Natural killer cell (primary cell): ENCODE measurements at regions not wholly inside any gene's neighbourhood (a gene's known extent, or its start where the extent isn't known, plus 50 kb on each side); places are given as distances from the start of the nearest gene placed in this dataset.

Source experiments
- ATAC-seq, 3 donors: fragments of 150-1000 bp in 2 of 3; fragments of 200-7000 bp in 1 of 3; cut with Tn5 transposase; 1 replicate in 1 of 3; 2 replicates in 2 of 3; pipeline ENCODE4 v1.10.0; 2021; ENCODE audit warnings: mild to moderate bottlenecking in 2 of 3, moderate library complexity in 2 of 3
- DNase-seq, 2 donors: peaks; one replicate each; pipeline versions ENCODE4 v3.0.0 to v3.0.0-alpha.2; 2013 to 2021; ENCODE audit warnings: mixed read lengths in 1 of 2
- H3K27ac ChIP-seq: one replicate; pipeline ENCODE4 v1.5.1; 2013; ENCODE audit warnings: mild to moderate bottlenecking, low read length
- H3K27me3 ChIP-seq: one replicate; pipeline ENCODE4 v1.6.1; 2013; ENCODE audit warnings: low read length; ENCODE audit not compliant: control insufficient read depth, insufficient read depth
- H3K36me3 ChIP-seq: one replicate; pipeline ENCODE4 v1.6.1; 2013; ENCODE audit warnings: low read length; ENCODE audit not compliant: control insufficient read depth, insufficient read depth
- H3K4me1 ChIP-seq: one replicate; pipeline ENCODE4 v1.6.1; 2013; ENCODE audit warnings: low read length; ENCODE audit not compliant: control insufficient read depth, insufficient read depth
- H3K4me3 ChIP-seq: one replicate; pipeline ENCODE4 v1.5.1; 2013; ENCODE audit warnings: low read length
- H3K9me3 ChIP-seq: one replicate; pipeline ENCODE4 v1.6.1; 2013; ENCODE audit warnings: low read length; ENCODE audit not compliant: control insufficient read depth, insufficient read depth
- H3K27ac Mint-ChIP-seq, 2 donors: one replicate each; pipeline ENCODE4 v1.8.0; 2022; ENCODE audit warnings: mild to moderate bottlenecking in 2 of 2, mixed read lengths in 2 of 2, moderate library complexity in 1 of 2
- H3K27me3 Mint-ChIP-seq, 2 donors: one replicate each; pipeline ENCODE4 v1.8.0; 2022; ENCODE audit warnings: low read depth in 2 of 2, mixed read lengths in 2 of 2
- H3K36me3 Mint-ChIP-seq: one replicate; pipeline ENCODE4 v1.8.0; 2022; ENCODE audit warnings: mixed read lengths
- H3K4me1 Mint-ChIP-seq, 2 donors: one replicate each; pipeline ENCODE4 v1.8.0; 2022; ENCODE audit warnings: mixed read lengths in 2 of 2
- H3K4me3 Mint-ChIP-seq: one replicate; pipeline ENCODE4 v1.8.0; 2022; ENCODE audit warnings: mild to moderate bottlenecking, moderate library complexity, mixed read lengths
- H3K9me3 Mint-ChIP-seq, 2 donors: one replicate each; pipeline ENCODE4 v1.8.0; 2022; ENCODE audit warnings: mixed read lengths in 2 of 2
- CTCF ChIP-seq: fragments of 200-600 bp; IDR thresholded peaks from one replicate; pipeline ENCODE4 v1.8.0; 2022; ENCODE audit warnings: antibody characterized with exemption
- WGBS: methylation state at CpG from one replicate; pipeline ENCODE4 v1.1.7; 2013; ENCODE audit warnings: missing lambda C conversion rate; ENCODE audit not compliant: insufficient coverage; 5-methylcytosine and 5-hydroxymethylcytosine counted together
- intact Hi-C: fragments of 100-400 bp; cut with micrococcal nuclease; formaldehyde crosslinking; loops from one replicate; pipeline ENCODE4 v1.14.2; 2022

GRCh38 chr1:168964478-168964877 is 142.0 kb upstream of the ATP1B1 start:
- no peaks in the 10 kb centered on the region for H3K9me3 Mint-ChIP-seq
- H3K27ac Mint-ChIP-seq, result no peak overlapping the region
- Histone ChIP-seq H3K4me3 (no peak overlapping the region), H3K9me3 (no peaks in the 10 kb centered on the region), H3K27ac (no peak overlapping the region), H3K36me3 (no peaks in the 10 kb centered on the region), H3K4me1 (no peaks in the 10 kb centered on the region), H3K27me3 (no peaks in the 10 kb centered on the region)
- no peaks in the 10 kb centered on the region for H3K4me1 Mint-ChIP-seq
- H3K36me3 Mint-ChIP-seq, result no peaks in the 10 kb centered on the region
- no peak overlapping the region for H3K4me3 Mint-ChIP-seq
- DNase-seq (no peak), ATAC-seq (no peak)
- 92% methylated on average over 3 of the region's 3 CpGs for WGBS
- no peak for TF ChIP-seq CTCF
- peaks cover 0 to 6% of the 10 kb centered on the region in 2 donors for H3K27me3 Mint-ChIP-seq
- intact Hi-C loops, result no loop called here

- no peak for TF ChIP-seq CTCF
- no peak overlapping the region for H3K4me3 Mint-ChIP-seq
- H3K9me3 Mint-ChIP-seq, result no peaks in the 10 kb centered on the region
- peaks cover 0 to 3% of the 10 kb centered on the region in 2 donors for H3K27me3 Mint-ChIP-seq
- no peak overlapping the region for H3K27ac ChIP-seq
- H3K27ac Mint-ChIP-seq, result no peak overlapping the region
- no peaks in the 10 kb centered on the region for H3K36me3 ChIP-seq
- H3K4me3 ChIP-seq, result no peak overlapping the region
- no peaks in the 10 kb centered on the region for H3K4me1 ChIP-seq
- DNase-seq (no peak), ATAC-seq (no peak)
- intact Hi-C loops, result no loop called here
- no peaks in the 10 kb centered on the region for H3K9me3 ChIP-seq
- H3K36me3 Mint-ChIP-seq, result no peaks in the 10 kb centered on the region
- H3K27me3 ChIP-seq, result no peaks in the 10 kb centered on the region
- 85% methylated on average over 2 of the region's 2 CpGs for WGBS
- H3K4me1 Mint-ChIP-seq, result no peaks in the 10 kb centered on the region
These were observed 140.3 kb upstream of the ATP1B1 start for GRCh38 chr1:168966217-168966616.

- Histone ChIP-seq H3K9me3 (no peaks in the 10 kb centered on the region), H3K4me3 (no peak overlapping the region), H3K27me3 (no peaks in the 10 kb centered on the region), H3K36me3 (no peaks in the 10 kb centered on the region), H3K27ac (no peak overlapping the region), H3K4me1 (no peaks in the 10 kb centered on the region)
- 100% methylated on average over 2 of the region's 2 CpGs for WGBS
- H3K4me3 Mint-ChIP-seq, result no peak overlapping the region
- TF ChIP-seq CTCF, result no peak
- peaks cover 0 to 3% of the 10 kb centered on the region in 2 donors for H3K27me3 Mint-ChIP-seq
- no peaks in the 10 kb centered on the region for H3K4me1 Mint-ChIP-seq
- H3K27ac Mint-ChIP-seq, result no peak overlapping the region
- no peaks in the 10 kb centered on the region for H3K9me3 Mint-ChIP-seq
- ATAC-seq (no peak), DNase-seq (no peak)
- intact Hi-C loops, result no loop called here
- H3K36me3 Mint-ChIP-seq, result no peaks in the 10 kb centered on the region
These were observed 139.9 kb upstream of the ATP1B1 start for GRCh38 chr1:168966636-168967035.

- Histone ChIP-seq H3K36me3 (no peaks in the 10 kb centered on the region), H3K27me3 (no peaks in the 10 kb centered on the region), H3K4me1 (no peaks in the 10 kb centered on the region), H3K27ac (no peak overlapping the region), H3K4me3 (no peak overlapping the region), H3K9me3 (no peaks in the 10 kb centered on the region)
- intact Hi-C loops, result no loop called here
- DNase-seq (no peak), ATAC-seq (no peak)
- 91% methylated on average over 7 of the region's 7 CpGs for WGBS
- no peak for TF ChIP-seq CTCF
- peaks cover 0 to 3% of the 10 kb centered on the region in 2 donors for H3K27me3 Mint-ChIP-seq
- no peaks in the 10 kb centered on the region for H3K9me3 Mint-ChIP-seq
- no peak overlapping the region for H3K4me3 Mint-ChIP-seq
- H3K4me1 Mint-ChIP-seq, result no peaks in the 10 kb centered on the region
- H3K36me3 Mint-ChIP-seq, result no peaks in the 10 kb centered on the region
- H3K27ac Mint-ChIP-seq, result no peak overlapping the region
These were observed 135.4 kb upstream of the ATP1B1 start for GRCh38 chr1:168970926-168971659.
